Non-pigmented ciliary epithelial cell (primary cell): ENCODE measurements at regions not wholly inside any gene's neighbourhood (a gene's known extent, or its start where the extent isn't known, plus 50 kb on each side); places are given as distances from the start of the nearest gene placed in this dataset.
"Not testable (repeated sequence)": the region's sequence is repeated elsewhere in the genome, so short reads cannot be mapped to it uniquely, and the experiment has no call there.

Source experiments
- DNase-seq: peaks from one replicate; pipeline ENCODE4 v3.0.0-alpha.2; 2010; ENCODE audit warnings: low read depth

- no peak for DNase-seq
Observed at GRCh38 chr10:129042776-129043595, 424.1 kb upstream of the MGMT start.

GRCh38 chr10:129043691-129044090 lies 423.4 kb upstream of the MGMT start:
- DNase-seq, result no peak

- DNase-seq, result no peak
Observed at GRCh38 chr10:129045599-129045998, 421.4 kb upstream of the MGMT start.

- DNase-seq, result no peak
Observed at GRCh38 chr10:129046065-129046681, 420.9 kb upstream of the MGMT start.

- no peak for DNase-seq
Observed at GRCh38 chr10:129046962-129047361, 420.1 kb upstream of the MGMT start.

GRCh38 chr10:129047600-129047999 lies 419.4 kb upstream of the MGMT start:
- no peak for DNase-seq

GRCh38 chr10:129048513-129048912 lies 418.5 kb upstream of the MGMT start:
- DNase-seq, result no peak

GRCh38 chr10:129049501-129049900 lies 417.5 kb upstream of the MGMT start:
- DNase-seq, result no peak

GRCh38 chr10:129055225-129055624 lies 411.8 kb upstream of the MGMT start:
- DNase-seq, result no peak

- DNase-seq, result no peak
Observed at GRCh38 chr10:129055986-129056385, 411.1 kb upstream of the MGMT start.

- no peak for DNase-seq
Observed at GRCh38 chr10:129056734-129057689, 410.0 kb upstream of the MGMT start.

GRCh38 chr10:129057856-129058663 lies 409.0 kb upstream of the MGMT start:
- DNase-seq, result no peak

- DNase-seq, result no peak
Observed at GRCh38 chr10:129058664-129059155, 408.3 kb upstream of the MGMT start.

GRCh38 chr10:129059977-129060376 lies 407.1 kb upstream of the MGMT start:
- DNase-seq, result no peak

- no peak for DNase-seq
Observed at GRCh38 chr10:129063212-129063611, 403.8 kb upstream of the MGMT start.

- no peak for DNase-seq
Observed at GRCh38 chr10:129063877-129064276, 403.2 kb upstream of the MGMT start.

GRCh38 chr10:129066529-129066928 lies 400.5 kb upstream of the MGMT start:
- not testable (repeated sequence) for DNase-seq

- DNase-seq, result not testable (repeated sequence)
Observed at GRCh38 chr10:129071411-129071810, 395.6 kb upstream of the MGMT start.

- DNase-seq, result no peak
Observed at GRCh38 chr10:129074939-129075338, 392.1 kb upstream of the MGMT start.

GRCh38 chr10:129075508-129075907 lies 391.5 kb upstream of the MGMT start:
- no peak for DNase-seq

GRCh38 chr10:129075927-129076326 lies 391.1 kb upstream of the MGMT start:
- DNase-seq, result no peak
